ENCODE measurements at regions not wholly inside any gene's neighbourhood (a gene's known extent, or its start where the extent isn't known, plus 50 kb on each side); places are given as distances from the start of the nearest gene placed in this dataset.

DNA sequence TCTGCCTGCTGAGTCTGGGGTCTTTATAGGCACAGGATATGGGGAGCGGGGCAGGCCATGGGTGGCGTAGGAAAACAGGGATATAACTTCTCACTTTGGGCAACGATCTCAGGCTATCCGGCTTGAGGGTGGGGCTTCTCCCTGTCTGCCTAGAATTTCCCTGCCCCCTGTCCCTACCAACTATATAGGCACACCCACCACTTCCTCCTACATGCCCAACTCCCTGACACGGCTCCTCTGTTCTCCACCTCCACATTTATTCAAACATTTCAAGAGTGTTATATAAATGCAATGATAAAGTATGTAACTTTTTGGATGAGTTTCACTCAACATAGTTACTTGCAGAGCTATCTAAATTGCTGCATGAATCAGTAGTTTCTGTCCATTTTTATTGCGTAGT, 363.2 kb upstream of the RORB start:
- TF ChIP-seq, protein P1, sequence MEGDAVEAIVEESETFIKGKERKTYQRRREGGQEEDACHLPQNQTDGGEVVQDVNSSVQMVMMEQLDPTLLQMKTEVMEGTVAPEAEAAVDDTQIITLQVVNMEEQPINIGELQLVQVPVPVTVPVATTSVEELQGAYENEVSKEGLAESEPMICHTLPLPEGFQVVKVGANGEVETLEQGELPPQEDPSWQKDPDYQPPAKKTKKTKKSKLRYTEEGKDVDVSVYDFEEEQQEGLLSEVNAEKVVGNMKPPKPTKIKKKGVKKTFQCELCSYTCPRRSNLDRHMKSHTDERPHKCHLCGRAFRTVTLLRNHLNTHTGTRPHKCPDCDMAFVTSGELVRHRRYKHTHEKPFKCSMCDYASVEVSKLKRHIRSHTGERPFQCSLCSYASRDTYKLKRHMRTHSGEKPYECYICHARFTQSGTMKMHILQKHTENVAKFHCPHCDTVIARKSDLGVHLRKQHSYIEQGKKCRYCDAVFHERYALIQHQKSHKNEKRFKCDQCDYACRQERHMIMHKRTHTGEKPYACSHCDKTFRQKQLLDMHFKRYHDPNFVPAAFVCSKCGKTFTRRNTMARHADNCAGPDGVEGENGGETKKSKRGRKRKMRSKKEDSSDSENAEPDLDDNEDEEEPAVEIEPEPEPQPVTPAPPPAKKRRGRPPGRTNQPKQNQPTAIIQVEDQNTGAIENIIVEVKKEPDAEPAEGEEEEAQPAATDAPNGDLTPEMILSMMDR (IDR thresholded peaks at IDR 0.05): no peak
- no peak for TF ChIP-seq POLR2A (IDR thresholded peaks at IDR 0.05)
